RWPE2 (cell line): ENCODE measurements at regions not wholly inside any gene's neighbourhood (a gene's known extent, or its start where the extent isn't known, plus 50 kb on each side); places are given as distances from the start of the nearest gene placed in this dataset.

Experiments used
- ATAC-seq: fragments of 200-7000 bp; cut with Tn5 transposase; 3 replicates; pipeline ENCODE4 v1.9.1; 2021; ENCODE audit warnings: low read depth
- DNase-seq: peaks from one replicate; pipeline ENCODE4 v3.0.0-alpha.2; 2020; ENCODE audit warnings: low spot score
- H3K27ac ChIP-seq: fragments of 450-650 bp; 2 replicates; pipeline ENCODE4 v1.5.1; 2017; ENCODE audit warnings: mild to moderate bottlenecking; ENCODE audit not compliant: poor library complexity, severe bottlenecking
- H3K27me3 ChIP-seq: fragments of 250-450 bp; sonication (Bioruptor Pico); 2 replicates; pipeline ENCODE4 v1.5.1; 2021; ENCODE audit warnings: mild to moderate bottlenecking, moderate library complexity; ENCODE audit not compliant: insufficient read depth, poor library complexity, severe bottlenecking
- H3K36me3 ChIP-seq: fragments of 250-450 bp; sonication (Bioruptor Pico); 2 replicates; pipeline ENCODE4 v1.5.1; 2020; ENCODE audit warnings: low read depth, mild to moderate bottlenecking, moderate library complexity
- H3K4me1 ChIP-seq: fragments of 250-450 bp; sonication (Bioruptor Pico); 2 replicates; pipeline ENCODE4 v1.5.1; 2021; ENCODE audit warnings: mild to moderate bottlenecking, moderate library complexity; ENCODE audit not compliant: insufficient read depth, poor library complexity, severe bottlenecking
- H3K4me3 ChIP-seq: fragments of 250-450 bp; sonication (Bioruptor Pico); 2 replicates; pipeline ENCODE4 v1.5.1; 2021; ENCODE audit warnings: mild to moderate bottlenecking, moderate library complexity; ENCODE audit not compliant: severe bottlenecking
- H3K9me3 ChIP-seq: fragments of 250-450 bp; sonication (Bioruptor Pico); 2 replicates; pipeline ENCODE4 v1.5.1; 2021; ENCODE audit warnings: mild to moderate bottlenecking, moderate library complexity; ENCODE audit not compliant: severe bottlenecking
- TF ChIP-seq, protein P1 (sequence below): fragments of 450-650 bp; IDR thresholded peaks from one replicate; pipeline ENCODE4 v1.5.1; 2017; ENCODE audit warnings: mild to moderate bottlenecking, moderate library complexity; ENCODE audit not compliant: poor library complexity, severe bottlenecking

- no peaks in the 10 kb centered on the region for H3K27me3 ChIP-seq
- TF ChIP-seq, protein P1, sequence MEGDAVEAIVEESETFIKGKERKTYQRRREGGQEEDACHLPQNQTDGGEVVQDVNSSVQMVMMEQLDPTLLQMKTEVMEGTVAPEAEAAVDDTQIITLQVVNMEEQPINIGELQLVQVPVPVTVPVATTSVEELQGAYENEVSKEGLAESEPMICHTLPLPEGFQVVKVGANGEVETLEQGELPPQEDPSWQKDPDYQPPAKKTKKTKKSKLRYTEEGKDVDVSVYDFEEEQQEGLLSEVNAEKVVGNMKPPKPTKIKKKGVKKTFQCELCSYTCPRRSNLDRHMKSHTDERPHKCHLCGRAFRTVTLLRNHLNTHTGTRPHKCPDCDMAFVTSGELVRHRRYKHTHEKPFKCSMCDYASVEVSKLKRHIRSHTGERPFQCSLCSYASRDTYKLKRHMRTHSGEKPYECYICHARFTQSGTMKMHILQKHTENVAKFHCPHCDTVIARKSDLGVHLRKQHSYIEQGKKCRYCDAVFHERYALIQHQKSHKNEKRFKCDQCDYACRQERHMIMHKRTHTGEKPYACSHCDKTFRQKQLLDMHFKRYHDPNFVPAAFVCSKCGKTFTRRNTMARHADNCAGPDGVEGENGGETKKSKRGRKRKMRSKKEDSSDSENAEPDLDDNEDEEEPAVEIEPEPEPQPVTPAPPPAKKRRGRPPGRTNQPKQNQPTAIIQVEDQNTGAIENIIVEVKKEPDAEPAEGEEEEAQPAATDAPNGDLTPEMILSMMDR: no peak
- no peak overlapping the region for H3K27ac ChIP-seq
- H3K36me3 ChIP-seq: no peaks in the 10 kb centered on the region
- no peaks in the 10 kb centered on the region for H3K9me3 ChIP-seq
- H3K4me1 ChIP-seq: no peaks in the 10 kb centered on the region
- DNase-seq (no peak), ATAC-seq (no peak)
- H3K4me3 ChIP-seq: no peak overlapping the region
Measured at GRCh38 chr16:87115646-87116045, 201.5 kb downstream of the C16orf95 start.

- DNase-seq (no peak), ATAC-seq (no peak)
- TF ChIP-seq, protein P1: no peak
- Histone ChIP-seq H3K4me1 (no peaks in the 10 kb centered on the region), H3K36me3 (no peaks in the 10 kb centered on the region), H3K9me3 (no peaks in the 10 kb centered on the region), H3K27ac (no peak overlapping the region), H3K27me3 (no peaks in the 10 kb centered on the region), H3K4me3 (no peak overlapping the region)
Measured at GRCh38 chr16:87117936-87118335, 199.3 kb downstream of the C16orf95 start.

DNA sequence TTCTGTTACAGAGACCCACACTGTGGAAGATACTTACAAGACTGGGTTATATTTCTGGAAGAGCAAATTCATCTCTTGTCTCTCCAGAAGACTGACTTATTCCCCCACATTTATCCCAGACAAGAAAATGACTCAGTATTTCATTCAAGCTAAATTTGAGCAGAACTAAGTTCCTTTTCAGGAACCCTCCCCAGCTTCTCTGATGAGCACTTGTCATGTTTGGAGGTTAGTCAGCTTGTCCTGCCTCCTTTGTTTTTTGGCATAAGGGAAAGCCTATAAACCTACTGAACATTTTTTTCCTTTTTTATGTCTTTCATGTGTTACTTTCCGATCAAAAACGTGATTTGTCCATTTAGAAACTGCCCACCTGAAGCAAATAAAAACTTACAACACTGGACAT lies 198.0 kb downstream of the C16orf95 start:
- no peaks in the 10 kb centered on the region for H3K9me3 ChIP-seq
- no peaks in the 10 kb centered on the region for H3K4me1 ChIP-seq
- H3K27ac ChIP-seq: no peak overlapping the region
- no peak for ATAC-seq
- H3K36me3 ChIP-seq: no peaks in the 10 kb centered on the region
- H3K27me3 ChIP-seq: no peaks in the 10 kb centered on the region
- no peak for DNase-seq
- H3K4me3 ChIP-seq: no peak overlapping the region
- TF ChIP-seq, protein P1: no peak

- H3K4me3 ChIP-seq: no peak overlapping the region
Measured at GRCh38 chr16:87119748-87120147, 197.4 kb downstream of the C16orf95 start.

DNA sequence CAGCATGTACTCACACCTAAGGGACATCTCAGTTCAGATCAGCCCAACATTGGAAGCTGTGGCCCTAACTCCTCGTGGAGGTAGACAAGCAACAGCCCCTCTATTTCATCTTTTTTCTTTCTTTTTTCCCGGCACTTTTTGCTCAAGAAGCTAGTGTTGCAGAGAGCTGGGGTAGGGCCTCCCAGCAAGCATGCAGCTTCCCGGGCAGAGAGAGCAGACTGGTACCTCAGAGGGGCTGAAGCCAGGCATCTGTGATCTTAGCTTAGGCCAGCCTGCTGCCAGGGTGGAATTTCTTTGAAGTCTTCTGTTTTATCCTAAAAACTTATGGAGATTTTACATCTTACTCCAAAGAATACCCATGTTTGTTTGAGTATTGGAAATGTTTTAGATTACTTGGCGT lies 195.4 kb downstream of the C16orf95 start:
- H3K9me3 ChIP-seq: no peaks in the 10 kb centered on the region
- H3K4me1 ChIP-seq: peaks cover 5% of the 10 kb centered on the region
- DNase-seq: no peak
- TF ChIP-seq, protein P1: no peak
- no peaks in the 10 kb centered on the region for H3K36me3 ChIP-seq
- H3K4me3 ChIP-seq: no peak overlapping the region
- H3K27me3 ChIP-seq: no peaks in the 10 kb centered on the region
- ATAC-seq: no peak
- H3K27ac ChIP-seq: no peak overlapping the region

More at GRCh38 chr16:87119748-87120147, 197.4 kb downstream of the C16orf95 start:
- H3K9me3 ChIP-seq: no peaks in the 10 kb centered on the region
- TF ChIP-seq, protein P1: no peak
- DNase-seq (no peak), ATAC-seq (no peak)
- no peak overlapping the region for H3K27ac ChIP-seq
- no peaks in the 10 kb centered on the region for H3K4me1 ChIP-seq
- no peaks in the 10 kb centered on the region for H3K27me3 ChIP-seq
- no peaks in the 10 kb centered on the region for H3K36me3 ChIP-seq
